ENCODE measurements at regions not wholly inside any gene's neighbourhood (a gene's known extent, or its start where the extent isn't known, plus 50 kb on each side); places are given as distances from the start of the nearest gene placed in this dataset.

GRCh38 chr2:120552079-120552478 is 183.6 kb upstream of the GLI2 start:
- H3K27ac ChIP-seq (ENCODE audit: control insufficient read depth, insufficient read depth) = no peak overlapping the region
- 45% methylated on average over 11 of the region's 11 CpGs for WGBS (ENCODE audit: insufficient coverage, insufficient replicate concordance, low lambda C conversion rate, missing lambda C conversion rate)
- no peak for FAIRE-seq

More at GRCh38 chr2:120552079-120552478, 183.6 kb upstream of the GLI2 start:
- Histone ChIP-seq H3K9me3 (replicated peaks; ENCODE audit: control insufficient read depth, insufficient read depth, low read length) (no peaks in the 10 kb centered on the region), H4K20me1 (ENCODE audit: control insufficient read depth, insufficient read depth) (no peaks in the 10 kb centered on the region), H3K4me3 (no peak overlapping the region), H3K27me3 (replicated peaks in 1 of 2; ENCODE audit: control insufficient read depth in 2 of 2, insufficient read depth in 2 of 2, low read length in 1 of 2) (peaks cover 0 to under 1% of the 10 kb centered on the region in 2 experiments; a peak in 2 of 4 replicates), H3K79me2 (ENCODE audit: control insufficient read depth, insufficient read depth, low read length) (no peaks in the 10 kb centered on the region), H3K4me1 (ENCODE audit: control insufficient read depth, insufficient read depth, low read length) (no peaks in the 10 kb centered on the region), H3K9ac (ENCODE audit: control insufficient read depth, insufficient read depth, low read length) (no peak overlapping the region), H2AFZ (ENCODE audit: control insufficient read depth, low read depth, low read length) (no peak overlapping the region), H3K4me2 (ENCODE audit: control insufficient read depth, insufficient read depth) (no peak overlapping the region), H3K36me3 (ENCODE audit: control insufficient read depth in 2 of 2, insufficient read depth in 2 of 2, low read length in 1 of 2) (no peaks in the 10 kb centered on the region)
- BruUV-seq (replicated peaks) = no TSS peak
- ATAC-seq (no peak), DNase-seq (ENCODE audit: low read depth, low spot score) (no peak)
- POLR2A ChIA-PET = no interaction called here
- in situ Hi-C loops (cut with MboI) (no loop called here), intact Hi-C loops (cut with micrococcal nuclease; ENCODE audit: unreplicated experiment) (loop anchor here (10.0 kb wide), 1 partner anchor 207 kb away; the partner anchor contains the start of gene INHBB)
- CTCF ChIA-PET = interaction anchor here (0.9 to 1.0 kb wide), 2 partner anchors 15 to 42 kb away, joined by 3 to 4 read pairs; no protein-coding TSS in a partner anchor
- SMC1A ChIA-PET (ENCODE audit: uncharacterized antibody, unreplicated experiment) = no interaction called here
- TF ChIP-seq NKRF (conservative IDR thresholded peaks at IDR 0.05) (no peak), SP1 (IDR thresholded peaks at IDR 0.05; ENCODE audit: low read depth, low read length) (no peak), HDAC6 (IDR thresholded peaks at IDR 0.05; ENCODE audit: unreplicated experiment) (no peak), ASH2L (IDR thresholded peaks at IDR 0.05; ENCODE audit: borderline replicate concordance, low read depth) (no peak), IKZF1 (conservative IDR thresholded peaks at IDR 0.05) (no peak), PKNOX1 (IDR thresholded peaks at IDR 0.05) (no peak), CBX5 (IDR thresholded peaks at IDR 0.05; ENCODE audit: low read depth) (no peak), NFYA (IDR thresholded peaks at IDR 0.05; ENCODE audit: borderline replicate concordance, low read depth, low read length) (no peak), EP300 (IDR thresholded peaks at IDR 0.05; ENCODE audit: borderline replicate concordance in 1 of 2, control insufficient read depth in 1 of 2, low read depth in 2 of 2, low read length in 2 of 2) (no peak), RB1 (IDR thresholded peaks at IDR 0.05; ENCODE audit: borderline replicate concordance) (no peak), USF2 (IDR thresholded peaks at IDR 0.05; ENCODE audit: borderline replicate concordance, low read depth, low read length) (no peak), SUPT20H (IDR thresholded peaks at IDR 0.05; ENCODE audit: borderline replicate concordance, control insufficient read depth, low read depth, low read length) (no peak), MAX (IDR thresholded peaks at IDR 0.05; ENCODE audit: low read depth, low read length) (no peak), NR2C2 (IDR thresholded peaks at IDR 0.05; ENCODE audit: borderline replicate concordance, control insufficient read depth, insufficient read length, low read depth) (no peak)
- RAD21 ChIA-PET (ENCODE audit: unreplicated experiment) = interaction anchor here (0.6 kb wide), 1 partner anchor 562 kb away, joined by 4 read pairs; no protein-coding TSS in a partner anchor

Data from GM12878 (cell line).